ENCODE measurements at regions not wholly inside any gene's neighbourhood (a gene's known extent, or its start where the extent isn't known, plus 50 kb on each side); places are given as distances from the start of the nearest gene placed in this dataset.

DNA sequence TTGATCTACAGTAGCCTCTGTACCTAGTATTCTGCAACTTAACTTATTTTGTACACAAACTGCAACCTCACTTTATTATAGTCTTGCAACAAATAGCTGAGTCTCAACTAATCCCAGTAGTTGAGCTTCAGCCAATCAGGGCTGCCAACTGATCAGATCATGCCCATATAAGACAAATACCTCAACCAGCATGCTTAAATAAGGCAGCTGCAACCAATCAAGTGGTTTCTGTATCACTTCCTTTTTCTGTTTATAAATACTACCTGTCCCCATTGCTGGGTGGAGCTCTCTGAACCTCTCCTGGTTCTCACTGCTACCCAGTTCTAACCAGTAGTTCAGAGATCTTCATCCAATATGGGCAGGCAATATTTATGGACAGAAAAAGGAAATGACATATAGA lies 248.5 kb upstream of the FBXO33 start:
- DNase-seq (ENCODE audit: extremely low read depth, low read depth), result no peak
- TF ChIP-seq, protein P1, sequence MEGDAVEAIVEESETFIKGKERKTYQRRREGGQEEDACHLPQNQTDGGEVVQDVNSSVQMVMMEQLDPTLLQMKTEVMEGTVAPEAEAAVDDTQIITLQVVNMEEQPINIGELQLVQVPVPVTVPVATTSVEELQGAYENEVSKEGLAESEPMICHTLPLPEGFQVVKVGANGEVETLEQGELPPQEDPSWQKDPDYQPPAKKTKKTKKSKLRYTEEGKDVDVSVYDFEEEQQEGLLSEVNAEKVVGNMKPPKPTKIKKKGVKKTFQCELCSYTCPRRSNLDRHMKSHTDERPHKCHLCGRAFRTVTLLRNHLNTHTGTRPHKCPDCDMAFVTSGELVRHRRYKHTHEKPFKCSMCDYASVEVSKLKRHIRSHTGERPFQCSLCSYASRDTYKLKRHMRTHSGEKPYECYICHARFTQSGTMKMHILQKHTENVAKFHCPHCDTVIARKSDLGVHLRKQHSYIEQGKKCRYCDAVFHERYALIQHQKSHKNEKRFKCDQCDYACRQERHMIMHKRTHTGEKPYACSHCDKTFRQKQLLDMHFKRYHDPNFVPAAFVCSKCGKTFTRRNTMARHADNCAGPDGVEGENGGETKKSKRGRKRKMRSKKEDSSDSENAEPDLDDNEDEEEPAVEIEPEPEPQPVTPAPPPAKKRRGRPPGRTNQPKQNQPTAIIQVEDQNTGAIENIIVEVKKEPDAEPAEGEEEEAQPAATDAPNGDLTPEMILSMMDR (IDR thresholded peaks at IDR 0.05; ENCODE audit: low read depth, low read length), result no peak

GRCh38 chr14:39673734-39674133 lies 241.5 kb upstream of the FBXO33 start:
- TF ChIP-seq, protein P1 (IDR thresholded peaks at IDR 0.05; ENCODE audit: low read depth, low read length), result no peak
- no peak for DNase-seq (ENCODE audit: extremely low read depth, low read depth)

DNA sequence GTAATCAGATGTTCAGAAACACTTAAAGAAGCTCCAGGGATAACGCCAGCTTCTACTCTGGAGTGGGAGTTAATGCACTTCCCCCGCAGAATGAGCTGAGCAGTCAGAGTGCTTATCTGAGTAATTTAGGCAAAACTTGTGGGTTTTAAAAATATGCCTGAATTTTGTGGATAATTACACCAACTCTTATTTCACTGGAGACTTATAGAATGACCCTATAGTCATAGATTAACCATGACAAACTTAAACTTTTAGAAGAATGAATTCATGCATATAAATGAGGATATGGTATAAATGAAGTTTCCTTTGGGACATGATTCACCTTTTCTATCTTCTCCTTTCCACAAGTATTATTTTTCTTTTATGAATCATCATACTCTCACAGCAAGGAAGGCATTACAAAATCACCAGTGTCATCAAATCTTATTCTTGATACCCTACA lies 241.1 kb upstream of the FBXO33 start:
- TF ChIP-seq, protein P1 (IDR thresholded peaks at IDR 0.05; ENCODE audit: low read depth, low read length), result no peak
- no peak for DNase-seq (ENCODE audit: extremely low read depth, low read depth)

DNA sequence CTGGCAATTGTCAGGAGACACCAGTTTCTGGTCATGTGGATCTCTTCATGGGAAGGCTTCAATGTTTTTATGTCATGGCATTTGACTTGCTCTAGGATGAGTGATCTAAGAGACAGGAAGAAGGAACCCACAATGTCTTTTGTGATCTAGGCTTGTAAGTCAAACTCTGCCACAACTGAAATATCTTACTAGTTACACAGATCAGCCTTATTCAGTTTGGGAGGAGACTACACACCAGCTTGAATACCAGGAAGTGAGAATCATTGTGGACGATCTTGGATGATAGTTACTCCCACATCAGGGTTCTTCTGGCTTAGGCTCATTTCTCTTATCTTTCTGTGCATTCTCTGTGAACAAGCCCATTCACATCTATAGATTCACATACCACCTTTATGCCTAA lies 236.2 kb upstream of the FBXO33 start:
- DNase-seq (ENCODE audit: extremely low read depth, low read depth), result no peak
- TF ChIP-seq, protein P1 (IDR thresholded peaks at IDR 0.05; ENCODE audit: low read depth, low read length), result no peak

- no peak for DNase-seq (ENCODE audit: extremely low read depth, low read depth)
- TF ChIP-seq, protein P1 (IDR thresholded peaks at IDR 0.05; ENCODE audit: low read depth, low read length), result no peak
These were observed 234.2 kb upstream of the FBXO33 start for GRCh38 chr14:39666386-39666785.

- DNase-seq (ENCODE audit: extremely low read depth, low read depth), result no peak
- TF ChIP-seq, protein P1 (IDR thresholded peaks at IDR 0.05; ENCODE audit: low read depth, low read length), result no peak
These were observed 232.8 kb upstream of the FBXO33 start for GRCh38 chr14:39665075-39665475.

GRCh38 chr14:39664646-39665045 lies 232.4 kb upstream of the FBXO33 start:
- no peak for DNase-seq (ENCODE audit: extremely low read depth, low read depth)
- TF ChIP-seq, protein P1 (IDR thresholded peaks at IDR 0.05; ENCODE audit: low read depth, low read length), result no peak

Data from AG09319 (cell line).